Spleen (tissue), 11 donors: ENCODE measurements at regions not wholly inside any gene's neighbourhood (a gene's known extent, or its start where the extent isn't known, plus 50 kb on each side); places are given as distances from the start of the nearest gene placed in this dataset.

Experiments used
- DNase-seq: peaks from one replicate; pipeline ENCODE4 v3.0.0-alpha.2; 2020
- H3K27ac ChIP-seq, 8 donors: fragments of 200-600 bp; sonication (generic) in 7 of 8; 1 replicate in 4 of 8; 2 replicates in 4 of 8; pipeline versions ENCODE4 v1.5.0 to v1.8.0; 2016 to 2021; ENCODE audit warnings: inconsistent platforms in 4 of 8, mild to moderate bottlenecking in 4 of 8, moderate library complexity in 1 of 8
- H3K27me3 ChIP-seq, 7 donors: fragments of 200-600 bp; sonication (generic) in 6 of 7; replicated peaks in 1 of 7; 1 replicate in 4 of 7; 2 replicates in 3 of 7; pipeline versions ENCODE4 v1.5.0 to v1.8.0; 2016 to 2021; ENCODE audit warnings: inconsistent platforms in 3 of 7, mild to moderate bottlenecking in 1 of 7
- H3K36me3 ChIP-seq, 6 donors: fragments of 200-600 bp; sonication (generic) in 5 of 6; 1 replicate in 4 of 6; 2 replicates in 2 of 6; pipeline versions ENCODE4 v1.5.0 to v1.8.0; 2016 to 2021; ENCODE audit warnings: inconsistent platforms in 2 of 6
- H3K4me1 ChIP-seq, 6 donors: fragments of 200-600 bp; sonication (generic) in 5 of 6; 1 replicate in 3 of 6; 2 replicates in 3 of 6; pipeline versions ENCODE4 v1.5.0 to v1.8.0; 2016 to 2021; ENCODE audit warnings: inconsistent platforms in 3 of 6
- H3K4me3 ChIP-seq, 8 donors: fragments of 200-600 bp; sonication (generic) in 7 of 8; 1 replicate in 4 of 8; 2 replicates in 4 of 8; pipeline versions ENCODE4 v1.5.0 to v1.8.0; 2016 to 2021; ENCODE audit warnings: inconsistent platforms in 4 of 8, mild to moderate bottlenecking in 4 of 8, moderate library complexity in 2 of 8
- H3K9me3 ChIP-seq, 8 donors: fragments of 200-600 bp; sonication (generic) in 7 of 8; 1 replicate in 4 of 8; 2 replicates in 4 of 8; pipeline versions ENCODE4 v1.5.0 to v1.8.0; 2016 to 2021; ENCODE audit warnings: inconsistent platforms in 4 of 8
- CTCF ChIP-seq, 11 experiments: fragments of 200-600 bp in 7 of 11; fragments of 450-650 bp in 4 of 11; sonication (generic) in 4 of 11; IDR thresholded peaks in 8 of 11; conservative IDR thresholded peaks in 3 of 11; 1 replicate in 7 of 11; 2 replicates in 4 of 11; pipeline versions ENCODE4 v1.4.0 to v1.8.0; 2016 to 2021; ENCODE audit warnings: antibody characterized with exemption in 11 of 11, inconsistent platforms in 4 of 11, mild to moderate bottlenecking in 1 of 11
- POLR2A ChIP-seq, 3 donors: fragments of 450-650 bp; IDR thresholded peaks; one replicate each; pipeline ENCODE4 v1.5.1; 2017; ENCODE audit warnings: antibody characterized with exemption in 3 of 3, mild to moderate bottlenecking in 1 of 3
- POLR2AphosphoS5 ChIP-seq, 3 donors: sonication (generic); formaldehyde crosslinking; IDR thresholded peaks; one replicate each; pipeline ENCODE4 v1.5.1; 2017; ENCODE audit warnings: antibody characterized with exemption in 3 of 3
- WGBS, 5 donors: extraction: QIAGEN DNeasy Blood & Tissue Kit in 3 of 5; methylation state at CpG; one replicate each; pipeline versions ENCODE4 v1.1.5 to v1.1.7; 2013 to 2018; 5-methylcytosine and 5-hydroxymethylcytosine counted together
- intact Hi-C: fragments of 100-400 bp; cut with DNase I; formaldehyde crosslinking; loops from one replicate; pipeline ENCODE4 v1.15.0; 2023; ENCODE audit warnings: low total_unique reads
- donor health status: healthy with polysubstance abuse.
- donor health status: DM: no; HTN: no; CAD: no; lungs with moderate emphysema.
- donor health status: DM: no; HTN: no; CAD: no.
- donor health status: Bipolar disorder and iron deficiency.
- donor health status: healthy.
- donor health status: DM: no; HTN: no; CAD: no.
- donor health status: DM: yes; HTN: yes; CAD: no.

DNA sequence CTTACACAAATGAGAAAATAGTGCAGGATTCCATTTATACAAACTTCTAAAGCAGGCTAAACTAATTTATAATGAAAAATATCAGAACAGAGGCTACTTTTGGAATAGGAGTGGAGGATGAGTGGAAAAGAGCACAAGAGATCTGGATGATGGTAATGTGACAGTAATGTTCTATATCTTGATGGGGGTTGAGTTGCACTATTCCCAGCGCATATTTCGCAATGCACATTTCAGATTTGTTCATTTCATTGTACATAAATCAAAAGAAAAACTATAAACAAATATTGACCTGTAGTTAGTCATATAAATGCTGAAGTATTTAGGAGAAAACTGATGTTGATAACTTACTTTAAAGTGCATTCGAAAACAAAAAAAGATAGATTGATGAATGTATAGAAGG is 177.0 kb upstream of the MAOA start:
- no peak for DNase-seq
- Histone ChIP-seq H3K9me3 (no peaks in the 10 kb centered on the region), H3K36me3 (no peaks in the 10 kb centered on the region), H3K27me3 (no peaks in the 10 kb centered on the region), H3K27ac (no peak overlapping the region), H3K4me1 (no peaks in the 10 kb centered on the region), H3K4me3 (no peak overlapping the region)
- intact Hi-C loops, result no loop called here
- TF ChIP-seq CTCF (IDR thresholded peaks at IDR 0.05 in 8 of 11, conservative IDR thresholded peaks at IDR 0.05 in 3 of 11) (no peak), POLR2A (IDR thresholded peaks at IDR 0.05) (no peak), POLR2AphosphoS5 (IDR thresholded peaks at IDR 0.05) (no peak)
- whole genome bisulfite sequencing, 5 donors, result 91 to 98% (median 94%) methylated on average over 3 of the region's 3 CpGs

- Histone ChIP-seq H3K27me3 (peaks cover 0 to 4% (median 0%) of the 10 kb centered on the region in 7 donors), H3K4me1 (no peaks in the 10 kb centered on the region), H3K4me3 (no peak overlapping the region), H3K36me3 (no peaks in the 10 kb centered on the region), H3K9me3 (no peaks in the 10 kb centered on the region), H3K27ac (no peak overlapping the region)
- no peak for DNase-seq
- TF ChIP-seq CTCF (IDR thresholded peaks at IDR 0.05 in 8 of 11, conservative IDR thresholded peaks at IDR 0.05 in 3 of 11), result no peak
- no peak for TF ChIP-seq POLR2AphosphoS5 (IDR thresholded peaks at IDR 0.05)
- TF ChIP-seq POLR2A (IDR thresholded peaks at IDR 0.05), result no peak
- whole genome bisulfite sequencing, 5 donors, result 61 to 78% (median 70%) methylated on average over 4 of the region's 4 CpGs
- intact Hi-C loops, result no loop called here
Observed at GRCh38 chrX:43479850-43480249, 176.2 kb upstream of the MAOA start.

- 67 to 95% (median 80%) methylated on average over 5 of the region's 5 CpGs for WGBS, 5 donors
- Histone ChIP-seq H3K4me3 (no peak overlapping the region), H3K4me1 (no peaks in the 10 kb centered on the region), H3K27ac (no peak overlapping the region), H3K36me3 (no peaks in the 10 kb centered on the region), H3K9me3 (no peaks in the 10 kb centered on the region), H3K27me3 (peaks cover 0 to 14% (median 0%) of the 10 kb centered on the region in 7 donors)
- DNase-seq, result no peak
- intact Hi-C loops, result no loop called here
- TF ChIP-seq CTCF (IDR thresholded peaks at IDR 0.05 in 8 of 11, conservative IDR thresholded peaks at IDR 0.05 in 3 of 11) (no peak), POLR2A (IDR thresholded peaks at IDR 0.05) (no peak), POLR2AphosphoS5 (IDR thresholded peaks at IDR 0.05) (no peak)
Observed at GRCh38 chrX:43481576-43481975, 174.5 kb upstream of the MAOA start.

DNA sequence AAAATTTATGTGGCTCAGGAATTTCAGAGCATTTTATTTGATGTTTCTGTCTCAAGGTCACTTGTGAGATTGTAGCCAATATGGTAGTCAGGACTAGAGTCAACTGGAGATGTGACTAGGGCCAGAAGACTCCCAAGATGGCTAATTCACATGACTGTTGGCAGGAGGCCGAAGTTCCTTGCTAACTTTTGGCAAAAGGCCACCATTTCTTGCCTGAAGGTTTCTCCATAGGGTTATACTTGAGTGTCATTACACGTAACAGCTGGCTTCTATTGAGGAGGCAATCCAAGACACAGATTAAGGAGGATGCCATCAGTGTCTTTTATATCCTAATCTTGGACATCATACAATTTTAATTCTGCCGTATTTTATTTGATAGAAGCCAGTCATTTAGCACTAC is 162.3 kb upstream of the MAOA start:
- 31 to 79% (median 53%) methylated on average over 3 of the region's 3 CpGs for WGBS, 5 donors
- TF ChIP-seq POLR2A (IDR thresholded peaks at IDR 0.05) (no peak), CTCF (IDR thresholded peaks at IDR 0.05 in 8 of 11, conservative IDR thresholded peaks at IDR 0.05 in 3 of 11) (no peak), POLR2AphosphoS5 (IDR thresholded peaks at IDR 0.05) (no peak)
- no peaks in the 10 kb centered on the region for H3K4me1 ChIP-seq
- no peak overlapping the region for H3K4me3 ChIP-seq
- H3K9me3 ChIP-seq, result no peaks in the 10 kb centered on the region
- no peaks in the 10 kb centered on the region for H3K27me3 ChIP-seq
- no peaks in the 10 kb centered on the region for H3K36me3 ChIP-seq
- H3K27ac ChIP-seq, result no peak overlapping the region
- DNase-seq, result no peak
- intact Hi-C loops, result no loop called here
